SK-N-SH (cell line): ENCODE measurements at regions not wholly inside any gene's neighbourhood (a gene's known extent, or its start where the extent isn't known, plus 50 kb on each side); places are given as distances from the start of the nearest gene placed in this dataset.

Source experiments
- MAX ChIP-seq: IDR thresholded peaks from 2 replicates; pipeline ENCODE4 v1.4.0; 2012; ENCODE audit warnings: low read depth
- MXI1 ChIP-seq: IDR thresholded peaks from 2 replicates; pipeline ENCODE4 v1.6.1; 2012; ENCODE audit warnings: mild to moderate bottlenecking, low read depth, low read length, improper control_type of control experiment
- YY1 ChIP-seq: IDR thresholded peaks from 2 replicates; pipeline ENCODE4 v1.4.0; 2012; ENCODE audit warnings: low read depth, mild to moderate bottlenecking
- TF ChIP-seq, protein P1 (sequence below): fragments of 200-600 bp; sonication (generic); IDR thresholded peaks from 2 replicates; pipeline ENCODE4 v1.6.1; 2017; ENCODE audit warnings: antibody characterized with exemption, mild to moderate bottlenecking, moderate library complexity
- TF ChIP-seq, protein P2 (sequence below): IDR thresholded peaks from 2 replicates; pipeline ENCODE4 v1.4.0; 2012; ENCODE audit warnings: low read depth, borderline replicate concordance

DNA sequence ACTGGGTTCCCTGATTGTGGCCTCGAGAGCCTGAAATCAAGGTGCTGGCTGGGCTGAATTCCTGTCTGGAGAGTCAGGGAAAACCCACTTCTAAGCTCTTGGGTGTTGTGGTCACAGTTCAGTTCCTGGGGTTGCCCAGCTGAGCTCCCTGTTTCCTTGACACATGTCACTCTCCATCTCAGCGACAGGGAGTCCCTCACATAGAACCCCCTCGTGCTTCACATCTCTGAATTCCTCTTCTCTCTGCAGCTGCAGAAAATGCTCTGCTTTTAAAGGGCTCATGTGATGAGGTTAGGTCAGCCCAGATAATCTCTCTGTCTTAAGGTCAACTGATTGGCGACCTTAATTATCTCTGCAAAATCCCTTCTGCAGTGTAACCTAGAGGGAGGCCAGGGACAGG, 53.5 kb upstream of the NFIL3 start:
- TF ChIP-seq MAX (no peak), YY1 (no peak), MXI1 (no peak)
- TF ChIP-seq, protein P1, sequence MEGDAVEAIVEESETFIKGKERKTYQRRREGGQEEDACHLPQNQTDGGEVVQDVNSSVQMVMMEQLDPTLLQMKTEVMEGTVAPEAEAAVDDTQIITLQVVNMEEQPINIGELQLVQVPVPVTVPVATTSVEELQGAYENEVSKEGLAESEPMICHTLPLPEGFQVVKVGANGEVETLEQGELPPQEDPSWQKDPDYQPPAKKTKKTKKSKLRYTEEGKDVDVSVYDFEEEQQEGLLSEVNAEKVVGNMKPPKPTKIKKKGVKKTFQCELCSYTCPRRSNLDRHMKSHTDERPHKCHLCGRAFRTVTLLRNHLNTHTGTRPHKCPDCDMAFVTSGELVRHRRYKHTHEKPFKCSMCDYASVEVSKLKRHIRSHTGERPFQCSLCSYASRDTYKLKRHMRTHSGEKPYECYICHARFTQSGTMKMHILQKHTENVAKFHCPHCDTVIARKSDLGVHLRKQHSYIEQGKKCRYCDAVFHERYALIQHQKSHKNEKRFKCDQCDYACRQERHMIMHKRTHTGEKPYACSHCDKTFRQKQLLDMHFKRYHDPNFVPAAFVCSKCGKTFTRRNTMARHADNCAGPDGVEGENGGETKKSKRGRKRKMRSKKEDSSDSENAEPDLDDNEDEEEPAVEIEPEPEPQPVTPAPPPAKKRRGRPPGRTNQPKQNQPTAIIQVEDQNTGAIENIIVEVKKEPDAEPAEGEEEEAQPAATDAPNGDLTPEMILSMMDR = no peak
- TF ChIP-seq, protein P2, sequence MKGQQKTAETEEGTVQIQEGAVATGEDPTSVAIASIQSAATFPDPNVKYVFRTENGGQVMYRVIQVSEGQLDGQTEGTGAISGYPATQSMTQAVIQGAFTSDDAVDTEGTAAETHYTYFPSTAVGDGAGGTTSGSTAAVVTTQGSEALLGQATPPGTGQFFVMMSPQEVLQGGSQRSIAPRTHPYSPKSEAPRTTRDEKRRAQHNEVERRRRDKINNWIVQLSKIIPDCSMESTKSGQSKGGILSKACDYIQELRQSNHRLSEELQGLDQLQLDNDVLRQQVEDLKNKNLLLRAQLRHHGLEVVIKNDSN = no peak
